Neutrophil (primary cell): ENCODE measurements at regions not wholly inside any gene's neighbourhood (a gene's known extent, or its start where the extent isn't known, plus 50 kb on each side); places are given as distances from the start of the nearest gene placed in this dataset.

Source experiments
- H3K27ac ChIP-seq: fragments of 200-600 bp; sonication (generic); 2 replicates; pipeline ENCODE4 v1.5.1; 2016; ENCODE audit warnings: mild to moderate bottlenecking, moderate library complexity
- H3K27me3 ChIP-seq: fragments of 200-600 bp; sonication (generic); 2 replicates; pipeline ENCODE4 v1.6.0; 2016; ENCODE audit warnings: mild to moderate bottlenecking
- H3K36me3 ChIP-seq: fragments of 200-600 bp; sonication (generic); 2 replicates; pipeline ENCODE4 v1.5.1; 2017
- H3K4me1 ChIP-seq, 2 experiments: fragments of 200-600 bp in 1 of 2; sonication (generic) in 1 of 2; 1 replicate in 1 of 2; 2 replicates in 1 of 2; pipeline versions ENCODE4 v1.5.1 to v1.6.1; 2013 to 2016; ENCODE audit warnings: low read depth in 1 of 2, low read length in 1 of 2, mild to moderate bottlenecking in 1 of 2, moderate library complexity in 1 of 2; ENCODE audit not compliant: control insufficient read depth in 1 of 2, insufficient read depth in 1 of 2
- H3K4me3 ChIP-seq, 2 experiments: fragments of 200-600 bp in 1 of 2; sonication (generic) in 1 of 2; 1 replicate in 1 of 2; 2 replicates in 1 of 2; pipeline ENCODE4 v1.5.1; 2013 to 2016; ENCODE audit warnings: low read depth in 1 of 2, low read length in 1 of 2, mild to moderate bottlenecking in 1 of 2, moderate library complexity in 1 of 2
- H3K9me3 ChIP-seq: fragments of 200-600 bp; sonication (generic); 2 replicates; pipeline ENCODE4 v1.5.1; 2016
- TF ChIP-seq, protein P1 (sequence below): fragments of 200-600 bp; sonication (generic); IDR thresholded peaks from 2 replicates; pipeline ENCODE4 v1.5.1; 2016; ENCODE audit warnings: antibody characterized with exemption

DNA sequence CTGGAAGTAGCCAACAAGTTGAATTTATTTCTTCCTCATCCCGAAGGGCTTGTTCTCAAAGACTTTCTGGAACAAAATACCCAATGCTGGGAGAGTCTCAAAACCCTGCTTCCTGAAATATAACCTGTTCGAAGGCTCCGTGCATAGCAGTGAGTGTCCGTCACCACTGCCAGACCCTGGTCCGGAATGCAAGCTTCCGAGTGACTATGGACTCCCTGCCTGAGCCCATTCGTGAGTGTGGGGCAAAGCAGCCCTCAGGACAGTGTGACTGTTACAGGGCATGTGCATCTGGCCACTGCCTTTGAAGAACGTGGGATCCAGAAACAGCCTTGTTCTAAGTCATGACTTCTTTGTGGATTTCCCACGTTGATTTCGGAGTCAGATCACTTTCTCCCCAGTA is 214.5 kb upstream of the IGF1R start:
- peaks cover 32% of the 10 kb centered on the region for H3K27me3 ChIP-seq
- TF ChIP-seq, protein P1, sequence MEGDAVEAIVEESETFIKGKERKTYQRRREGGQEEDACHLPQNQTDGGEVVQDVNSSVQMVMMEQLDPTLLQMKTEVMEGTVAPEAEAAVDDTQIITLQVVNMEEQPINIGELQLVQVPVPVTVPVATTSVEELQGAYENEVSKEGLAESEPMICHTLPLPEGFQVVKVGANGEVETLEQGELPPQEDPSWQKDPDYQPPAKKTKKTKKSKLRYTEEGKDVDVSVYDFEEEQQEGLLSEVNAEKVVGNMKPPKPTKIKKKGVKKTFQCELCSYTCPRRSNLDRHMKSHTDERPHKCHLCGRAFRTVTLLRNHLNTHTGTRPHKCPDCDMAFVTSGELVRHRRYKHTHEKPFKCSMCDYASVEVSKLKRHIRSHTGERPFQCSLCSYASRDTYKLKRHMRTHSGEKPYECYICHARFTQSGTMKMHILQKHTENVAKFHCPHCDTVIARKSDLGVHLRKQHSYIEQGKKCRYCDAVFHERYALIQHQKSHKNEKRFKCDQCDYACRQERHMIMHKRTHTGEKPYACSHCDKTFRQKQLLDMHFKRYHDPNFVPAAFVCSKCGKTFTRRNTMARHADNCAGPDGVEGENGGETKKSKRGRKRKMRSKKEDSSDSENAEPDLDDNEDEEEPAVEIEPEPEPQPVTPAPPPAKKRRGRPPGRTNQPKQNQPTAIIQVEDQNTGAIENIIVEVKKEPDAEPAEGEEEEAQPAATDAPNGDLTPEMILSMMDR = no peak
- no peaks in the 10 kb centered on the region for H3K9me3 ChIP-seq
- H3K4me1 ChIP-seq = no peaks in the 10 kb centered on the region
- no peaks in the 10 kb centered on the region for H3K36me3 ChIP-seq
- no peak overlapping the region for H3K4me3 ChIP-seq
- no peak overlapping the region for H3K27ac ChIP-seq

DNA sequence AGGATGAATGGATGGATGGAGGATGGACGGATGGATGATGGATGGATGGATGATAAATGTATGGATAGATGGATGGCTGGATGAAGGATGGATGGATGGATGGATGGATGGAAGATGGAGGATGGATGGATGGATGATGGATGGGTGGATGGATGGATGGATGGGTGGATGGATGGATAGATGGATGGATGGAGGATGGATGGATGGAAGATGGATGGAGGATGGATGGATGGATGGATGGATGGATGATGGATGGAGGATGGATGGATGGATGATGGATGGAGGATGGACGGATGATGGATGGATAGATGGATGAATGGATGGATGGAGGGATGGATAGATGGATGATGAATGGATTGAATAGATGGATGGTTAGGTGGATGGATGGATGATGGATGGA is 210.6 kb upstream of the IGF1R start:
- TF ChIP-seq, protein P1 = no peak
- Histone ChIP-seq H3K36me3 (no peaks in the 10 kb centered on the region), H3K4me3 (no peak overlapping the region), H3K27me3 (peaks cover 7% of the 10 kb centered on the region), H3K27ac (no peak overlapping the region), H3K9me3 (no peaks in the 10 kb centered on the region), H3K4me1 (no peaks in the 10 kb centered on the region)

DNA sequence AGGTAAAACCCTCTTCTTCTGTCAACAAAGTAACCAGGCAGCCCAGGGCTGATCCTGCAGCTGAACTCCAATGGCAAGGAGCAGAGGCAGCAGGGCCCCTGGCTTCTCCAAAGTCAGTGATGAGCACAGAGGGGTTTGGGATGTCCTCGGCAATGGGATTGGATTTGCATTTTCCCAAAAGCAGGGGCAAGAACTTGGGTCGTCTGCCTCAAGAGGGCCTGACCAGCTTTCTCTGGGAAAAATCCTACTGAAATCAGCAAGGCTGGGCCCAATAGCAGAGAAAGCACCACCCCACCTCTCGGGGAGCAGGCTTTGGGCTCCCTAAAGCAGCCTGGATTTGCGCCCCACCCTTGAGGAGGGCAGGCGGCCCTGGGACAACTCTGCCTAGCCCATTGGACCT is 210.0 kb upstream of the IGF1R start:
- peaks cover 7% of the 10 kb centered on the region for H3K27me3 ChIP-seq
- no peaks in the 10 kb centered on the region for H3K4me1 ChIP-seq
- H3K27ac ChIP-seq = no peak overlapping the region
- H3K9me3 ChIP-seq = no peaks in the 10 kb centered on the region
- TF ChIP-seq, protein P1 = no peak
- H3K36me3 ChIP-seq = no peaks in the 10 kb centered on the region
- H3K4me3 ChIP-seq = no peak overlapping the region

DNA sequence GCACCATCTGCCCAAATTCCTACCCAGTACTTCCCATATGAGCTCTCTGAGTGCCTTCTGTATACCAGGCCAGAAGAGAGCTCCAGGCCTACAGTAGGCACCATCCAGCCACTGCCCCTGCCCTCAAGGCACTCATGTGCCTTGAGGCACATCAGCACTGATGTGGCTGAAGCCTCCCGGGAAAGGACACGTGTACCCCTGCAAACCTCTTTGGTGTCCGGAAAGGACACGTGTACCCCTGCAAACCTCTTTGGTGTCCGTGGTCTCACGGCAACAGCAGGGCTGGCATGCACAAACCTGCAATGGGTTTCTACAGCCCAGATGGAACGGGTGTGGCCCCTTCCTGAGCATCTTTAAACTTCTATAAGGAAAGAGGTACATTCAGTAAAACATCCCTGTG is 209.4 kb upstream of the IGF1R start:
- no peaks in the 10 kb centered on the region for H3K9me3 ChIP-seq
- H3K36me3 ChIP-seq = no peaks in the 10 kb centered on the region
- H3K27me3 ChIP-seq = peaks cover 12% of the 10 kb centered on the region
- TF ChIP-seq, protein P1 = no peak
- no peak overlapping the region for H3K4me3 ChIP-seq
- no peaks in the 10 kb centered on the region for H3K4me1 ChIP-seq
- no peak overlapping the region for H3K27ac ChIP-seq

DNA sequence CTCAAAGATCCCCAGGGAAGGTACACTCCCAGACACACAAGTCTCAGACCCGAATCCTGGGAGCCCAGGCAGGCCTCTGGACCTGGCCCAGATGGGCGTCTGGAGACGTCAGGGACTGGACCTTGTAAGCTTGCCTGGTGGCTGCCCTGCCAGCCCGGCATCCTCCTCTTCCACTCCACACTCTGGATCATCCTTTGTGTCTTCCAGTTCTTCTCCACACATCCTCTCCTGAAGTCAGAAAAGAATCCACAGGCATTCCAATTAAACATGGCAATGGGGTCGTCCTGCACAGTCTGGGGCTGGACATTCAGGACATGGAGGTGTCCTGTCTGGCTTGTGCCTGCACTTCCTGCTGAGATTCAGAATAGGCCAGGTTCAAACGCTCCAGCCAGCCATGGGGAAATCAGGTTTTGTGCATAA is 208.8 kb upstream of the IGF1R start:
- H3K36me3 ChIP-seq = no peaks in the 10 kb centered on the region
- no peaks in the 10 kb centered on the region for H3K4me1 ChIP-seq
- peaks cover 14% of the 10 kb centered on the region for H3K27me3 ChIP-seq
- H3K27ac ChIP-seq = no peak overlapping the region
- TF ChIP-seq, protein P1 = no peak
- H3K4me3 ChIP-seq = no peak overlapping the region
- H3K9me3 ChIP-seq = no peaks in the 10 kb centered on the region

DNA sequence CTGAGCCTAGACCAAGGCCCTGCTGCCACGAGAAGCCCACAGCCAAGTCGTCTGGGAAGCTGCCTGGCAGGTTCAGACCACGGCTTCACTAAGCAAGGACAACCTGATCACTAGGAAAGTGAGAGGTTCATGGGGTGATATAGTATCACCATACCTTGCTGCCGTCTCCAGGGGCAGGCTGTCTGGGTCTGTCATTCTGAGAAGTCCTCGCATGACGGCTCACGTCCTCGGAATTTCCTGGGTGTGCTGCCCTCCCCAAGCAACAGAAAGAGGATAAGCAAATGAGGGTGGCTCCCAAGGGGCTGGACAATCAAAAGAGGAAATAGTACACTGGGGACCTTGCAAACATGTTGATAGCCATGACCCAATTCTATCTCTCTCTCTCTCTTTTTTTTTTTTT is 207.4 kb upstream of the IGF1R start:
- peaks cover 11% of the 10 kb centered on the region for H3K27me3 ChIP-seq
- no peaks in the 10 kb centered on the region for H3K9me3 ChIP-seq
- TF ChIP-seq, protein P1 = no peak
- H3K36me3 ChIP-seq = no peaks in the 10 kb centered on the region
- H3K4me3 ChIP-seq = no peak overlapping the region
- no peak overlapping the region for H3K27ac ChIP-seq
- H3K4me1 ChIP-seq = no peaks in the 10 kb centered on the region
